ENCODE measurements at regions not wholly inside any gene's neighbourhood (a gene's known extent, or its start where the extent isn't known, plus 50 kb on each side); places are given as distances from the start of the nearest gene placed in this dataset.

GRCh38 chr13:111489301-111489700 lies 168.9 kb downstream of the TEX29 start:
- no peak for DNase-seq
- H3K4me1 ChIP-seq: no peaks in the 10 kb centered on the region
- H3K36me3 ChIP-seq (ENCODE audit: low read depth, missing control alignments): no peaks in the 10 kb centered on the region
- H3K9me3 ChIP-seq: no peaks in the 10 kb centered on the region
- H3K27ac ChIP-seq: no peak overlapping the region
- no peaks in the 10 kb centered on the region for H3K27me3 ChIP-seq
- TF ChIP-seq POLR2A (IDR thresholded peaks at IDR 0.05) (no peak), CTCF (IDR thresholded peaks at IDR 0.05) (no peak)
- intact Hi-C loops (cut with DNase I; ENCODE audit: low total_unique reads): no loop called here
- no peak overlapping the region for H3K4me3 ChIP-seq
- 75 to 87% methylated on average over 6 to 8 of the region's 8 CpGs for WGBS, 2 donors

GRCh38 chr13:111490611-111491010 lies 170.2 kb downstream of the TEX29 start:
- H3K4me3 ChIP-seq: no peak overlapping the region

GRCh38 chr13:111491021-111491420 lies 170.6 kb downstream of the TEX29 start:
- DNase-seq: no peak
- WGBS, 2 donors: 70 to 77% methylated on average over 11 of the region's 11 CpGs
- intact Hi-C loops (cut with DNase I; ENCODE audit: low total_unique reads): no loop called here
- Histone ChIP-seq H3K27me3 (no peaks in the 10 kb centered on the region), H3K4me1 (no peaks in the 10 kb centered on the region), H3K27ac (no peak overlapping the region), H3K9me3 (no peaks in the 10 kb centered on the region), H3K36me3 (ENCODE audit: low read depth, missing control alignments) (no peaks in the 10 kb centered on the region), H3K4me3 (no peak overlapping the region)
- TF ChIP-seq POLR2A (IDR thresholded peaks at IDR 0.05) (no peak), CTCF (IDR thresholded peaks at IDR 0.05) (no peak)

More at GRCh38 chr13:111490611-111491010, 170.2 kb downstream of the TEX29 start:
- no peak overlapping the region for H3K27ac ChIP-seq
- TF ChIP-seq CTCF (IDR thresholded peaks at IDR 0.05) (no peak), POLR2A (IDR thresholded peaks at IDR 0.05) (no peak)
- intact Hi-C loops (cut with DNase I; ENCODE audit: low total_unique reads): no loop called here
- no peaks in the 10 kb centered on the region for H3K9me3 ChIP-seq
- WGBS, 2 donors: 86 to 90% methylated on average over 5 to 6 of the region's 6 CpGs
- no peaks in the 10 kb centered on the region for H3K36me3 ChIP-seq (ENCODE audit: low read depth, missing control alignments)
- no peaks in the 10 kb centered on the region for H3K4me1 ChIP-seq
- peak; percentile 2 for DNase-seq
- H3K27me3 ChIP-seq: no peaks in the 10 kb centered on the region

- DNase-seq: no peak
- intact Hi-C loops (cut with DNase I; ENCODE audit: low total_unique reads): no loop called here
- Histone ChIP-seq H3K27ac (no peak overlapping the region), H3K27me3 (no peaks in the 10 kb centered on the region), H3K4me1 (no peaks in the 10 kb centered on the region), H3K36me3 (ENCODE audit: low read depth, missing control alignments) (no peaks in the 10 kb centered on the region), H3K4me3 (no peak overlapping the region), H3K9me3 (no peaks in the 10 kb centered on the region)
- WGBS, 2 donors: 80 to 89% methylated on average over 10 of the region's 10 CpGs
- no peak for TF ChIP-seq CTCF (IDR thresholded peaks at IDR 0.05)
- no peak for TF ChIP-seq POLR2A (IDR thresholded peaks at IDR 0.05)
Measured at GRCh38 chr13:111491659-111492058, 171.2 kb downstream of the TEX29 start.

GRCh38 chr13:111492341-111492950 lies 172.0 kb downstream of the TEX29 start:
- Histone ChIP-seq H3K27ac (no peak overlapping the region), H3K27me3 (no peaks in the 10 kb centered on the region), H3K4me3 (no peak overlapping the region), H3K36me3 (ENCODE audit: low read depth, missing control alignments) (no peaks in the 10 kb centered on the region), H3K4me1 (no peaks in the 10 kb centered on the region), H3K9me3 (no peaks in the 10 kb centered on the region)
- TF ChIP-seq CTCF (IDR thresholded peaks at IDR 0.05) (no peak), POLR2A (IDR thresholded peaks at IDR 0.05) (no peak)
- no peak for DNase-seq
- intact Hi-C loops (cut with DNase I; ENCODE audit: low total_unique reads): no loop called here
- 81 to 84% methylated on average over 18 of the region's 18 CpGs for WGBS, 2 donors

All from testis (tissue), 2 donors.